ENCODE measurements at regions not wholly inside any gene's neighbourhood (a gene's known extent, or its start where the extent isn't known, plus 50 kb on each side); places are given as distances from the start of the nearest gene placed in this dataset.

DNA sequence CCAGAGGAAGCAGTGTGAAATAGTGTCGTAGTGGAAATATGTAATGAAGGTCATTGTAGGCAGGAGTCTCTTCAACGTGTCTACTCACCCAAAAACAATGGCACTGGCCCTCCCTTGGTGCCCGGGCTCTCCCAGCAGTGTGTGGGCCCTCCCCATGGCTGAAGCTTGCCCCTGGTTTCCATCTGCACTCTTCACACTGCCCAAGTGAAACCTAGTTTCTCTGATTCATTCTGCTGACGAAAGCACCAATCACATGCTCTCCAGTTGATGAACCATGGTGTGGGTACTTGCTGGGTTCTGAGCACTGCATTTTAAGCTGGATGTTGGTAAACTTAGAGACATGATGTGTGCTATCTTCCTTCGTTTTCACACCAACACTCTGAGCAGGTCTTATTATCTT is 61.0 kb upstream of the AGBL1 start:
- no CpG with 5 or more reads among the region's 5 CpGs for WGBS (ENCODE audit: insufficient coverage, low lambda C conversion rate)
- Histone ChIP-seq H3K9me3 (ENCODE audit: control insufficient read depth, low read depth, low read length) (no peaks in the 10 kb centered on the region), H3K4me3 (ENCODE audit: low read length) (no peak overlapping the region), H3K4me1 (ENCODE audit: control insufficient read depth, insufficient read depth, low read length) (no peaks in the 10 kb centered on the region), H3K27ac (ENCODE audit: low read length) (no peak overlapping the region), H3K36me3 (ENCODE audit: control insufficient read depth, insufficient read depth, low read length) (no peaks in the 10 kb centered on the region), H3K27me3 (ENCODE audit: control insufficient read depth, insufficient read depth, low read length) (no peaks in the 10 kb centered on the region)
- DNase-seq = no peak

- H3K4me3 ChIP-seq (ENCODE audit: low read length) = no peak overlapping the region
- H3K36me3 ChIP-seq (ENCODE audit: control insufficient read depth, insufficient read depth, low read length) = no peaks in the 10 kb centered on the region
- no peaks in the 10 kb centered on the region for H3K27me3 ChIP-seq (ENCODE audit: control insufficient read depth, insufficient read depth, low read length)
- no peaks in the 10 kb centered on the region for H3K4me1 ChIP-seq (ENCODE audit: control insufficient read depth, insufficient read depth, low read length)
- H3K27ac ChIP-seq (ENCODE audit: low read length) = no peak overlapping the region
- no peak for DNase-seq
- no peaks in the 10 kb centered on the region for H3K9me3 ChIP-seq (ENCODE audit: control insufficient read depth, low read depth, low read length)
- no CpG with 5 or more reads among the region's 5 CpGs for WGBS (ENCODE audit: insufficient coverage, low lambda C conversion rate)
Observed at GRCh38 chr15:86021281-86022264, 58.1 kb upstream of the AGBL1 start.

- no peaks in the 10 kb centered on the region for H3K36me3 ChIP-seq (ENCODE audit: control insufficient read depth, insufficient read depth, low read length)
Observed at GRCh38 chr15:86028961-86029360, 50.7 kb upstream of the AGBL1 start.

More at GRCh38 chr15:86028961-86029360, 50.7 kb upstream of the AGBL1 start:
- no peaks in the 10 kb centered on the region for H3K4me1 ChIP-seq (ENCODE audit: control insufficient read depth, insufficient read depth, low read length)
- no peaks in the 10 kb centered on the region for H3K27me3 ChIP-seq (ENCODE audit: control insufficient read depth, insufficient read depth, low read length)
- H3K27ac ChIP-seq (ENCODE audit: low read length) = no peak overlapping the region
- WGBS (ENCODE audit: insufficient coverage, low lambda C conversion rate) = no CpG with 5 or more reads among the region's 4 CpGs
- no peak for DNase-seq
- H3K4me3 ChIP-seq (ENCODE audit: low read length) = no peak overlapping the region
- H3K9me3 ChIP-seq (ENCODE audit: control insufficient read depth, low read depth, low read length) = no peaks in the 10 kb centered on the region

Measured in large intestine (tissue), 3 donors.